IMR-90 (cell line): ENCODE measurements at regions not wholly inside any gene's neighbourhood (a gene's known extent, or its start where the extent isn't known, plus 50 kb on each side); places are given as distances from the start of the nearest gene placed in this dataset.

ENCODE experiments used
- ATAC-seq: fragments of 200-7000 bp; cut with Tn5 transposase; 2 replicates; pipeline ENCODE4 v1.9.1; 2020; ENCODE audit warnings: low read depth, mild to moderate bottlenecking, moderate library complexity
- BruUV-seq: library from RNA; stranded (reverse); fragments of 400-500 nt; replicated peaks from 2 replicates; lab custom pipeline; 2021; lab: Mats Ljungman, UMichigan
- CTCF ChIA-PET: fragments of 300-600 bp; formaldehyde crosslinking; extraction: SDS; loops from one replicate; lab custom pipeline; 2021; ENCODE audit warnings: antibody characterized with exemption; lab: Yijun Ruan, JAX
- POLR2A ChIA-PET: fragments of 300-600 bp; sonication (Branson Sonifier 250); formaldehyde crosslinking; loops from one replicate; lab custom pipeline; 2022; ENCODE audit warnings: antibody characterized with exemption; ENCODE audit not compliant: unreplicated experiment; lab: Charles Lee
- DNase-seq: peaks from one replicate; pipeline ENCODE4 v3.0.0; 2013
- H2AFZ ChIP-seq: replicated peaks from 2 replicates; pipeline ENCODE3; 2013; ENCODE audit warnings: low read length, mild to moderate bottlenecking; ENCODE audit not compliant: poor library complexity
- H2AK5ac ChIP-seq: 2 replicates; pipeline ENCODE4 v1.6.1; 2013; ENCODE audit warnings: low read depth, low read length, inconsistent platforms
- H2AK9ac ChIP-seq: replicated peaks from 2 replicates; pipeline ENCODE3; 2013; ENCODE audit warnings: mild to moderate bottlenecking, low read depth, low read length, moderate library complexity; ENCODE audit not compliant: poor library complexity
- H2BK120ac ChIP-seq: 2 replicates; pipeline ENCODE4 v1.6.1; 2013; ENCODE audit warnings: low read depth, low read length, inconsistent platforms
- H2BK15ac ChIP-seq: 3 replicates; pipeline ENCODE4 v1.6.1; 2013; ENCODE audit warnings: low read depth, low read length, inconsistent platforms
- H2BK20ac ChIP-seq: 2 replicates; pipeline ENCODE4 v1.6.1; 2013; ENCODE audit warnings: low read depth, mild to moderate bottlenecking, inconsistent platforms, low read length, moderate library complexity
- H2BK5ac ChIP-seq: 2 replicates; pipeline ENCODE4 v1.6.1; 2013; ENCODE audit warnings: mild to moderate bottlenecking, low read depth, low read length, inconsistent platforms; ENCODE audit not compliant: poor library complexity, severe bottlenecking
- H3K14ac ChIP-seq: replicated peaks from 2 replicates; pipeline ENCODE4 v1.6.1; 2013; ENCODE audit warnings: low read depth, low read length, inconsistent platforms
- H3K18ac ChIP-seq: 2 replicates; pipeline ENCODE4 v1.6.1; 2013; ENCODE audit warnings: low read depth, low read length, control low read depth
- H3K23ac ChIP-seq: 2 replicates; pipeline ENCODE4 v1.6.1; 2013; ENCODE audit warnings: low read depth, low read length, inconsistent platforms
- H3K27ac ChIP-seq: 2 replicates; pipeline ENCODE4 v1.5.1; 2013; ENCODE audit warnings: mild to moderate bottlenecking, control low read depth, low read length; ENCODE audit not compliant: insufficient read depth
- H3K27me3 ChIP-seq: 2 replicates; pipeline ENCODE4 v1.6.1; 2013; ENCODE audit warnings: low read length; ENCODE audit not compliant: control insufficient read depth, insufficient read depth
- H3K36me3 ChIP-seq: 2 replicates; pipeline ENCODE4 v1.6.1; 2013; ENCODE audit warnings: low read length, mixed read lengths; ENCODE audit not compliant: control insufficient read depth, insufficient read depth
- H3K4ac ChIP-seq: 2 replicates; pipeline ENCODE4 v1.6.1; 2013; ENCODE audit warnings: low read depth, low read length, inconsistent platforms
- H3K4me1 ChIP-seq: 2 replicates; pipeline ENCODE4 v1.6.1; 2013; ENCODE audit warnings: low read length, mixed read lengths; ENCODE audit not compliant: control insufficient read depth, insufficient read depth
- H3K4me2 ChIP-seq: 2 replicates; pipeline ENCODE4 v1.6.1; 2013; ENCODE audit warnings: low read depth, mild to moderate bottlenecking, control low read depth, low read length, moderate library complexity
- H3K4me3 ChIP-seq: 2 replicates; pipeline ENCODE4 v1.5.1; 2013; ENCODE audit warnings: low read depth, mild to moderate bottlenecking, control low read depth, low read length, moderate library complexity; ENCODE audit not compliant: insufficient read depth
- H3K56ac ChIP-seq: 2 replicates; pipeline ENCODE4 v1.6.1; 2013; ENCODE audit warnings: low read length, inconsistent platforms; ENCODE audit not compliant: insufficient read depth; ENCODE audit errors: extremely low read depth
- H3K79me1 ChIP-seq, 2 experiments: 2 replicates each; pipeline ENCODE4 v1.6.1; 2013; ENCODE audit warnings: low read length in 2 of 2, inconsistent platforms in 1 of 2, low read depth in 1 of 2
- H3K9ac ChIP-seq: 2 replicates; pipeline ENCODE4 v1.6.1; 2013; ENCODE audit warnings: low read depth, low read length, control low read depth
- H3K9me1 ChIP-seq: 2 replicates; pipeline ENCODE4 v1.6.1; 2013; ENCODE audit warnings: low read length, inconsistent platforms; ENCODE audit not compliant: insufficient read depth
- H3K9me3 ChIP-seq: 2 replicates; pipeline ENCODE4 v1.6.1; 2013; ENCODE audit warnings: low read length; ENCODE audit not compliant: control insufficient read depth, insufficient read depth
- H4K20me1 ChIP-seq: 2 replicates; pipeline ENCODE4 v1.6.1; 2013; ENCODE audit warnings: low read length, inconsistent platforms; ENCODE audit not compliant: insufficient read depth
- H4K5ac ChIP-seq: 2 replicates; pipeline ENCODE4 v1.6.1; 2013; ENCODE audit warnings: mild to moderate bottlenecking, low read depth, low read length, control low read depth
- H4K8ac ChIP-seq, 2 experiments: 2 replicates each; pipeline ENCODE4 v1.6.1; 2013; ENCODE audit warnings: low read depth in 2 of 2, low read length in 2 of 2, control low read depth in 1 of 2, inconsistent platforms in 1 of 2
- H4K91ac ChIP-seq: 2 replicates; pipeline ENCODE4 v1.6.1; 2013; ENCODE audit warnings: low read depth, low read length, inconsistent platforms; ENCODE audit not compliant: insufficient read depth
- MAFK ChIP-seq: IDR thresholded peaks from 2 replicates; pipeline ENCODE4 v1.6.1; 2012; ENCODE audit warnings: low read depth, low read length, improper control_type of control experiment
- MAZ ChIP-seq: IDR thresholded peaks from 2 replicates; pipeline ENCODE4 v1.6.1; 2012; ENCODE audit warnings: low read depth, mild to moderate bottlenecking, low read length, improper control_type of control experiment, moderate library complexity, borderline replicate concordance
- NFE2L2 ChIP-seq: fragments of 150-350 bp; IDR thresholded peaks from 2 replicates; pipeline ENCODE4 v1.6.1; 2016; ENCODE audit warnings: low read depth, mild to moderate bottlenecking, low read length
- POLR2A ChIP-seq: IDR thresholded peaks from 2 replicates; pipeline ENCODE4 v1.6.1; 2012; ENCODE audit warnings: mild to moderate bottlenecking, low read depth, low read length
- RAD21 ChIP-seq: IDR thresholded peaks from 2 replicates; pipeline ENCODE4 v1.6.1; 2012; ENCODE audit warnings: low read length, improper control_type of control experiment
- SMC3 ChIP-seq: fragments of 150-350 bp; IDR thresholded peaks from 2 replicates; pipeline ENCODE4 v1.6.1; 2016; ENCODE audit warnings: low read depth, mild to moderate bottlenecking, antibody characterized with exemption, low read length, moderate library complexity
- WGBS, 2 experiments: methylation state at CpG; one replicate each; pipeline versions ENCODE4 v1.1.5 to v1.1.7; 2013; ENCODE audit warnings: missing lambda C conversion rate in 2 of 2; ENCODE audit not compliant: insufficient read length in 1 of 2; ENCODE audit errors: extremely low coverage in 2 of 2; 5-methylcytosine and 5-hydroxymethylcytosine counted together
- dilution Hi-C: fragments of 300-500 bp; cut with HindIII; formaldehyde crosslinking; loops from one replicate; pipeline ENCODE4 v1.14.3; 2018; ENCODE audit warnings: low sequenced_read_pairs; ENCODE audit not compliant: unreplicated experiment
- in situ Hi-C: fragments of 300-500 bp; cut with MboI; formaldehyde crosslinking; loops from 3 replicates; pipeline ENCODE4 v1.14.3; 2019; ENCODE audit warnings: low sequenced_read_pairs, inconsistent platforms, mixed read lengths
- intact Hi-C: fragments of 100-400 bp; cut with micrococcal nuclease; formaldehyde crosslinking; loops from 2 replicates; pipeline ENCODE4 v1.10.0; 2022
- TF ChIP-seq, protein P1 (sequence below): fragments of 150-350 bp; IDR thresholded peaks from 2 replicates; pipeline ENCODE4 v1.6.1; 2016; ENCODE audit warnings: low read depth, mild to moderate bottlenecking, low read length, moderate library complexity, borderline replicate concordance
- TF ChIP-seq, protein P2 (sequence below): conservative IDR thresholded peaks from 2 replicates; pipeline ENCODE4 v1.5.1; 2012; ENCODE audit warnings: mild to moderate bottlenecking, low read depth, low read length, improper control_type of control experiment

DNA sequence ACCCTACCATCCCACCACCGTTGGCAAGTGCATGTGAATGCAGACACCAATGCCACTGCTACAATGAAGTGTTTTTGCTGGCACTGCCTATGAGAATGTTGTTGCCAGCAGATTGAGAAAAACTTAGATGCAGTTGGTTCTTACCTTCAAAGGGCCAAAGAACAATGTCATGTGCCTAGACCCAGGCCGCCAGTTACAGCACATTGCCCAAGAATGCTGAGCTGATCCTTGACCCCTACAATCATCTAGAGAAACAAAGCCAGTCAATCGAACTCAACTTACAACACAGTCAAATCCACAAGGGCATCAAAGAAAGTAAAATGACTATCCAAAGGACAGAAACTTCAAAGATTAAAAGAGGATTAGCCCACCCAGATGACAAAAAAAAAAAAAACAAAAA lies 102.4 kb upstream of the SPIN4 start:
- Histone ChIP-seq H3K9me1 (no peaks in the 10 kb centered on the region), H2BK120ac (no peak overlapping the region), H2BK15ac (no peak overlapping the region), H4K20me1 (no peaks in the 10 kb centered on the region), H3K4ac (no peak overlapping the region), H3K14ac (no peak overlapping the region), H2AK5ac (no peak overlapping the region), H2AFZ (no peak overlapping the region), H3K27ac (no peak overlapping the region), H4K8ac (no peak overlapping the region), H3K18ac (no peak overlapping the region), H3K4me3 (no peak overlapping the region), H3K23ac (no peak overlapping the region), H2BK5ac (no peak overlapping the region), H3K36me3 (peaks cover 5% of the 10 kb centered on the region; the same call in 1 of the 2 replicates), H3K79me1 (no peaks in the 10 kb centered on the region), H3K9ac (no peak overlapping the region), H3K27me3 (no peaks in the 10 kb centered on the region), H3K4me2 (no peak overlapping the region), H3K56ac (no peak overlapping the region), H2AK9ac (no peak overlapping the region), H2BK20ac (no peak overlapping the region), H3K9me3 (peaks cover 3% of the 10 kb centered on the region; the same call in 1 of the 2 replicates), H3K4me1 (no peaks in the 10 kb centered on the region), H4K5ac (no peak overlapping the region), H4K91ac (no peak overlapping the region)
- intact Hi-C loops: no loop called here
- in situ Hi-C loops: no loop called here
- TF ChIP-seq, protein P1, sequence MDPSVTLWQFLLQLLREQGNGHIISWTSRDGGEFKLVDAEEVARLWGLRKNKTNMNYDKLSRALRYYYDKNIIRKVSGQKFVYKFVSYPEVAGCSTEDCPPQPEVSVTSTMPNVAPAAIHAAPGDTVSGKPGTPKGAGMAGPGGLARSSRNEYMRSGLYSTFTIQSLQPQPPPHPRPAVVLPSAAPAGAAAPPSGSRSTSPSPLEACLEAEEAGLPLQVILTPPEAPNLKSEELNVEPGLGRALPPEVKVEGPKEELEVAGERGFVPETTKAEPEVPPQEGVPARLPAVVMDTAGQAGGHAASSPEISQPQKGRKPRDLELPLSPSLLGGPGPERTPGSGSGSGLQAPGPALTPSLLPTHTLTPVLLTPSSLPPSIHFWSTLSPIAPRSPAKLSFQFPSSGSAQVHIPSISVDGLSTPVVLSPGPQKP: no peak
- TF ChIP-seq, protein P2, sequence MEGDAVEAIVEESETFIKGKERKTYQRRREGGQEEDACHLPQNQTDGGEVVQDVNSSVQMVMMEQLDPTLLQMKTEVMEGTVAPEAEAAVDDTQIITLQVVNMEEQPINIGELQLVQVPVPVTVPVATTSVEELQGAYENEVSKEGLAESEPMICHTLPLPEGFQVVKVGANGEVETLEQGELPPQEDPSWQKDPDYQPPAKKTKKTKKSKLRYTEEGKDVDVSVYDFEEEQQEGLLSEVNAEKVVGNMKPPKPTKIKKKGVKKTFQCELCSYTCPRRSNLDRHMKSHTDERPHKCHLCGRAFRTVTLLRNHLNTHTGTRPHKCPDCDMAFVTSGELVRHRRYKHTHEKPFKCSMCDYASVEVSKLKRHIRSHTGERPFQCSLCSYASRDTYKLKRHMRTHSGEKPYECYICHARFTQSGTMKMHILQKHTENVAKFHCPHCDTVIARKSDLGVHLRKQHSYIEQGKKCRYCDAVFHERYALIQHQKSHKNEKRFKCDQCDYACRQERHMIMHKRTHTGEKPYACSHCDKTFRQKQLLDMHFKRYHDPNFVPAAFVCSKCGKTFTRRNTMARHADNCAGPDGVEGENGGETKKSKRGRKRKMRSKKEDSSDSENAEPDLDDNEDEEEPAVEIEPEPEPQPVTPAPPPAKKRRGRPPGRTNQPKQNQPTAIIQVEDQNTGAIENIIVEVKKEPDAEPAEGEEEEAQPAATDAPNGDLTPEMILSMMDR: no peak
- TF ChIP-seq MAFK (no peak), POLR2A (no peak), NFE2L2 (no peak), SMC3 (no peak), RAD21 (no peak), MAZ (no peak)
- BruUV-seq: no TSS peak
- no peak for DNase-seq
- ATAC-seq: no peak
- POLR2A ChIA-PET: no interaction called here
- dilution Hi-C loops: no loop called here
- CTCF ChIA-PET: no interaction called here
- WGBS, 2 experiments: 60% methylated on average over 1 of the region's 3 CpGs; no CpG with 5 or more reads in 1 of the 2 experiments
